ENCODE measurements at regions not wholly inside any gene's neighbourhood (a gene's known extent, or its start where the extent isn't known, plus 50 kb on each side); places are given as distances from the start of the nearest gene placed in this dataset.
"Not testable (repeated sequence)": the region's sequence is repeated elsewhere in the genome, so short reads cannot be mapped to it uniquely, and the experiment has no call there.

- not testable (repeated sequence) for DNase-seq
These were observed 367.9 kb upstream of the SEMA3C start for GRCh38 chr7:81286754-81287153.

- peak in 1 of 3 donors; percentile 64 for DNase-seq
These were observed 366.5 kb upstream of the SEMA3C start for GRCh38 chr7:81285142-81285871.

- DNase-seq = peak in 1 of 3 donors; percentile 8
These were observed 365.7 kb upstream of the SEMA3C start for GRCh38 chr7:81284576-81284975.

GRCh38 chr7:81280531-81280930 lies 361.7 kb upstream of the SEMA3C start:
- no peak for DNase-seq

- DNase-seq = no peak
These were observed 358.8 kb upstream of the SEMA3C start for GRCh38 chr7:81277691-81278090.

- DNase-seq = no peak
These were observed 354.9 kb upstream of the SEMA3C start for GRCh38 chr7:81273601-81274397.

GRCh38 chr7:81272176-81272575 lies 353.3 kb upstream of the SEMA3C start:
- no peak for DNase-seq

- no peak for DNase-seq
These were observed 349.7 kb upstream of the SEMA3C start for GRCh38 chr7:81268551-81268950.

GRCh38 chr7:81267508-81267907 lies 348.7 kb upstream of the SEMA3C start:
- DNase-seq = peak in 1 of 3 donors; percentile 20

GRCh38 chr7:81264116-81264515 lies 345.3 kb upstream of the SEMA3C start:
- DNase-seq = no peak

GRCh38 chr7:81260152-81260551 lies 341.3 kb upstream of the SEMA3C start:
- DNase-seq = no peak

GRCh38 chr7:81256991-81257390 lies 338.1 kb upstream of the SEMA3C start:
- DNase-seq = peak in 2 of 3 donors; percentile 22 to 33

GRCh38 chr7:81248420-81248819 lies 329.6 kb upstream of the SEMA3C start:
- no peak for DNase-seq

GRCh38 chr7:81247364-81247763 lies 328.5 kb upstream of the SEMA3C start:
- DNase-seq = not testable (repeated sequence)

- DNase-seq = no peak
These were observed 326.5 kb upstream of the SEMA3C start for GRCh38 chr7:81245353-81245752.

- peak in 1 of 3 donors; percentile 24 for DNase-seq
These were observed 325.4 kb upstream of the SEMA3C start for GRCh38 chr7:81244224-81244623.

- DNase-seq = no peak
These were observed 317.7 kb upstream of the SEMA3C start for GRCh38 chr7:81236560-81236959.

GRCh38 chr7:81235997-81236396 lies 317.1 kb upstream of the SEMA3C start:
- DNase-seq = no peak

- DNase-seq = no peak
These were observed 316.0 kb upstream of the SEMA3C start for GRCh38 chr7:81234896-81235295.

GRCh38 chr7:81233208-81233940 lies 314.5 kb upstream of the SEMA3C start:
- peak in 1 of 3 donors; percentile 34 for DNase-seq

- DNase-seq = peak; percentile 41 to 78 (median 41)
These were observed 313.4 kb upstream of the SEMA3C start for GRCh38 chr7:81232084-81232799.
